Loucy (cell line): ENCODE measurements at regions not wholly inside any gene's neighbourhood (a gene's known extent, or its start where the extent isn't known, plus 50 kb on each side); places are given as distances from the start of the nearest gene placed in this dataset.

Source experiments
- H2AFZ ChIP-seq: fragments of 200-600 bp; sonication (generic); 2 replicates; pipeline ENCODE4 v1.6.0; 2016; ENCODE audit warnings: antibody characterized with exemption, mild to moderate bottlenecking, low read length, moderate library complexity
- H3F3A ChIP-seq: fragments of 200-600 bp; 2 replicates; pipeline ENCODE4 v1.6.0; 2016; ENCODE audit warnings: antibody characterized with exemption, low read depth, mild to moderate bottlenecking
- H3K27me3 ChIP-seq: fragments of 200-600 bp; sonication (generic); 2 replicates; pipeline ENCODE4 v1.6.1; 2014; ENCODE audit warnings: low read length, mild to moderate bottlenecking; ENCODE audit not compliant: insufficient read depth, poor library complexity, severe bottlenecking
- H3K36me3 ChIP-seq: fragments of 200-600 bp; sonication (generic); 2 replicates; pipeline ENCODE4 v1.6.1; 2016; ENCODE audit warnings: low read length; ENCODE audit not compliant: insufficient read depth
- H3K4me1 ChIP-seq: fragments of 200-600 bp; sonication (generic); 2 replicates; pipeline ENCODE4 v1.5.1; 2014; ENCODE audit warnings: low read length, mild to moderate bottlenecking; ENCODE audit not compliant: insufficient read depth, poor library complexity, severe bottlenecking
- H3K4me2 ChIP-seq: fragments of 200-600 bp; sonication (generic); 2 replicates; pipeline ENCODE4 v1.6.0; 2014; ENCODE audit warnings: antibody characterized with exemption, low read length, low read depth, mild to moderate bottlenecking; ENCODE audit not compliant: poor library complexity, severe bottlenecking
- H3K4me3 ChIP-seq: fragments of 200-600 bp; sonication (generic); 2 replicates; pipeline ENCODE4 v1.5.1; 2014; ENCODE audit warnings: low read length, mild to moderate bottlenecking, mixed read lengths; ENCODE audit not compliant: poor library complexity, severe bottlenecking
- H3K79me2 ChIP-seq: fragments of 200-600 bp; sonication (generic); 2 replicates; pipeline ENCODE4 v1.6.1; 2014; ENCODE audit warnings: low read length; ENCODE audit not compliant: insufficient read depth
- H3K9ac ChIP-seq: fragments of 200-600 bp; sonication (generic); 2 replicates; pipeline ENCODE4 v1.6.0; 2014; ENCODE audit warnings: mild to moderate bottlenecking, low read depth, low read length, moderate library complexity; ENCODE audit not compliant: poor library complexity, severe bottlenecking
- H3K9me2 ChIP-seq: fragments of 200-600 bp; sonication (generic); replicated peaks from 2 replicates; pipeline ENCODE4 v1.6.1; 2016; ENCODE audit warnings: low read depth, low read length, mixed read lengths
- H3K9me3 ChIP-seq: fragments of 200-600 bp; sonication (generic); 2 replicates; pipeline ENCODE4 v1.6.1; 2014; ENCODE audit warnings: mild to moderate bottlenecking, antibody characterized with exemption, low read length, low read depth; ENCODE audit not compliant: insufficient read depth
- H4K20me1 ChIP-seq: fragments of 200-600 bp; sonication (generic); 2 replicates; pipeline ENCODE4 v1.6.0; 2014; ENCODE audit warnings: antibody characterized with exemption, low read length, mild to moderate bottlenecking; ENCODE audit not compliant: insufficient read depth, poor library complexity, severe bottlenecking
- EZH2phosphoT487 ChIP-seq: fragments of 200-600 bp; IDR thresholded peaks from 2 replicates; pipeline ENCODE4 v1.6.1; 2018; ENCODE audit warnings: antibody characterized with exemption, mild to moderate bottlenecking, moderate library complexity, borderline replicate concordance
- TF ChIP-seq, protein P1 (sequence below): fragments of 200-600 bp; sonication (generic); conservative IDR thresholded peaks from 2 replicates; pipeline ENCODE4 v1.5.1; 2014; ENCODE audit warnings: mild to moderate bottlenecking, antibody characterized with exemption, low read length

GRCh38 chr7:118054529-118054928 lies 129.4 kb upstream of the LSM8 start:
- TF ChIP-seq, protein P1, sequence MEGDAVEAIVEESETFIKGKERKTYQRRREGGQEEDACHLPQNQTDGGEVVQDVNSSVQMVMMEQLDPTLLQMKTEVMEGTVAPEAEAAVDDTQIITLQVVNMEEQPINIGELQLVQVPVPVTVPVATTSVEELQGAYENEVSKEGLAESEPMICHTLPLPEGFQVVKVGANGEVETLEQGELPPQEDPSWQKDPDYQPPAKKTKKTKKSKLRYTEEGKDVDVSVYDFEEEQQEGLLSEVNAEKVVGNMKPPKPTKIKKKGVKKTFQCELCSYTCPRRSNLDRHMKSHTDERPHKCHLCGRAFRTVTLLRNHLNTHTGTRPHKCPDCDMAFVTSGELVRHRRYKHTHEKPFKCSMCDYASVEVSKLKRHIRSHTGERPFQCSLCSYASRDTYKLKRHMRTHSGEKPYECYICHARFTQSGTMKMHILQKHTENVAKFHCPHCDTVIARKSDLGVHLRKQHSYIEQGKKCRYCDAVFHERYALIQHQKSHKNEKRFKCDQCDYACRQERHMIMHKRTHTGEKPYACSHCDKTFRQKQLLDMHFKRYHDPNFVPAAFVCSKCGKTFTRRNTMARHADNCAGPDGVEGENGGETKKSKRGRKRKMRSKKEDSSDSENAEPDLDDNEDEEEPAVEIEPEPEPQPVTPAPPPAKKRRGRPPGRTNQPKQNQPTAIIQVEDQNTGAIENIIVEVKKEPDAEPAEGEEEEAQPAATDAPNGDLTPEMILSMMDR: no peak
- no peak for TF ChIP-seq EZH2phosphoT487
- no peaks in the 10 kb centered on the region for H3F3A ChIP-seq
- no peak overlapping the region for H3K9ac ChIP-seq
- H3K79me2 ChIP-seq: no peaks in the 10 kb centered on the region
- no peaks in the 10 kb centered on the region for H3K9me3 ChIP-seq
- H3K36me3 ChIP-seq: no peaks in the 10 kb centered on the region
- H3K27me3 ChIP-seq: no peaks in the 10 kb centered on the region
- H3K4me2 ChIP-seq: no peak overlapping the region
- H3K9me2 ChIP-seq: no peaks in the 10 kb centered on the region
- H2AFZ ChIP-seq: no peak overlapping the region
- H3K4me3 ChIP-seq: no peak overlapping the region
- H4K20me1 ChIP-seq: no peaks in the 10 kb centered on the region
- no peaks in the 10 kb centered on the region for H3K4me1 ChIP-seq

DNA sequence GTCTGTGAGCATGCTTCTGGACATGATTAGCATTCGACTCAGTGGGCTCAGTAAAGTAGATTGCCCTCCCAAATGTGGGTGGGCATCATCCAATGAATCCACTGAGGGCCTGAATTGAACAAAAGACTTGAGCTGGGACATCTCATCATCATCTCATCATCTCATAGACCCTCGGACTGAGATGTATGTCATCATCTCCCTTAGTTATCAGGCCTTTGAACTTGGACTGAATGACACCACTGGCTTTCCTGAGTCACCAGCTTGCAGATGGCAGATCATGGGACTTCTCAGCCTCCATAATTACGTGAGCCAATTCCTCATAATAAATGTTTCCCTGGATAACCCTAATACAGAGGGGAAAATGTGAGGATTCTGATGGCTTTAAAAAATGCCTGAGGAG lies 128.3 kb upstream of the LSM8 start:
- Histone ChIP-seq H4K20me1 (no peaks in the 10 kb centered on the region), H3K9ac (no peak overlapping the region), H3F3A (no peaks in the 10 kb centered on the region), H3K4me1 (peaks cover 4% of the 10 kb centered on the region), H3K9me3 (no peaks in the 10 kb centered on the region), H3K27me3 (no peaks in the 10 kb centered on the region), H3K36me3 (no peaks in the 10 kb centered on the region), H2AFZ (no peak overlapping the region), H3K4me3 (no peak overlapping the region), H3K79me2 (no peaks in the 10 kb centered on the region), H3K4me2 (no peak overlapping the region), H3K9me2 (no peaks in the 10 kb centered on the region)
- TF ChIP-seq, protein P1: no peak
- no peak for TF ChIP-seq EZH2phosphoT487

DNA sequence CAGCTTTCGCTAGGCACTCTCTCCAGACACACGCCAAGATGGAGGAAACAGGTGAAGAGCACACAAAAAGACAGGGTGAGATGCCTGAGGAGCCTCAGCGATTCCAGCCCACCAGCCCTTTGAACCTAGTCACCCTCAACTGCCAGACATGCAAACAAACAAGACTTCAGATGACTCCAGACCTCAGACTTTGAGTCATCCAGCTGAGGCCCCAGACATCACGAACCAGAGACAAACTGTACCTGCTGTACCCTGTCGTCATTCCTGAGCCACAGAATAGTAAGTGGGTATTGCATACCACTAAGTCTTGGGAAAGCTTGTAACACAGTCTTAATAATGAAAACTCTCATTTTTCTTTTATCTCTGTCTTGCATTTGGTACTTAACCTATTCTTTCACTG lies 126.6 kb upstream of the LSM8 start:
- H3F3A ChIP-seq: no peaks in the 10 kb centered on the region
- TF ChIP-seq, protein P1: no peak
- no peak for TF ChIP-seq EZH2phosphoT487

More for the DNA sequence above, 126.6 kb upstream of the LSM8 start:
- H3K36me3 ChIP-seq: no peaks in the 10 kb centered on the region
- H3K9me2 ChIP-seq: no peaks in the 10 kb centered on the region
- no peaks in the 10 kb centered on the region for H3K79me2 ChIP-seq
- H3K27me3 ChIP-seq: no peaks in the 10 kb centered on the region
- H2AFZ ChIP-seq: no peak overlapping the region
- no peak overlapping the region for H3K4me2 ChIP-seq
- peaks cover 11% of the 10 kb centered on the region for H3K4me1 ChIP-seq
- H3K9ac ChIP-seq: no peak overlapping the region
- H4K20me1 ChIP-seq: no peaks in the 10 kb centered on the region
- H3K4me3 ChIP-seq: no peak overlapping the region
- H3K9me3 ChIP-seq: no peaks in the 10 kb centered on the region
